ENCODE measurements at regions not wholly inside any gene's neighbourhood (a gene's known extent, or its start where the extent isn't known, plus 50 kb on each side); places are given as distances from the start of the nearest gene placed in this dataset.

- ATAC-seq (ENCODE audit: low FRiP score): no peak
- TF ChIP-seq CTCF (IDR thresholded peaks at IDR 0.05): no peak
- DNase-seq (ENCODE audit: low spot score): no peak
These were observed 120.7 kb upstream of the CDH8 start for GRCh38 chr16:62156971-62157370.

GRCh38 chr16:62149631-62150030, 113.4 kb upstream of the CDH8 start:
- TF ChIP-seq CTCF (IDR thresholded peaks at IDR 0.05): no peak
- ATAC-seq (ENCODE audit: low FRiP score): no peak

GRCh38 chr16:62137996-62138395, 101.8 kb upstream of the CDH8 start:
- DNase-seq (ENCODE audit: low spot score): no peak
- TF ChIP-seq CTCF (IDR thresholded peaks at IDR 0.05): no peak
- ATAC-seq (ENCODE audit: low FRiP score): no peak

More at GRCh38 chr16:62149631-62150030, 113.4 kb upstream of the CDH8 start:
- no peak for DNase-seq (ENCODE audit: low spot score)

- no peak for TF ChIP-seq CTCF (IDR thresholded peaks at IDR 0.05)
- ATAC-seq (ENCODE audit: low FRiP score) (no peak), DNase-seq (ENCODE audit: low spot score) (no peak)
These were observed 99.7 kb upstream of the CDH8 start for GRCh38 chr16:62135911-62136310.

GRCh38 chr16:62135446-62135845, 99.2 kb upstream of the CDH8 start:
- no peak for ATAC-seq (ENCODE audit: low FRiP score)
- TF ChIP-seq CTCF (IDR thresholded peaks at IDR 0.05): no peak
- no peak for DNase-seq (ENCODE audit: low spot score)

GRCh38 chr16:62130101-62130500, 93.9 kb upstream of the CDH8 start:
- no peak for TF ChIP-seq CTCF (IDR thresholded peaks at IDR 0.05)
- ATAC-seq (ENCODE audit: low FRiP score): no peak

GRCh38 chr16:62105244-62105643, 69.0 kb upstream of the CDH8 start:
- DNase-seq (ENCODE audit: low spot score) (no peak), ATAC-seq (ENCODE audit: low FRiP score) (no peak)
- no peak for TF ChIP-seq CTCF (IDR thresholded peaks at IDR 0.05)

More at GRCh38 chr16:62130101-62130500, 93.9 kb upstream of the CDH8 start:
- DNase-seq (ENCODE audit: low spot score): no peak

All from omental fat pad (tissue), 3 donors.